ENCODE measurements at regions not wholly inside any gene's neighbourhood (a gene's known extent, or its start where the extent isn't known, plus 50 kb on each side); places are given as distances from the start of the nearest gene placed in this dataset.

DNA sequence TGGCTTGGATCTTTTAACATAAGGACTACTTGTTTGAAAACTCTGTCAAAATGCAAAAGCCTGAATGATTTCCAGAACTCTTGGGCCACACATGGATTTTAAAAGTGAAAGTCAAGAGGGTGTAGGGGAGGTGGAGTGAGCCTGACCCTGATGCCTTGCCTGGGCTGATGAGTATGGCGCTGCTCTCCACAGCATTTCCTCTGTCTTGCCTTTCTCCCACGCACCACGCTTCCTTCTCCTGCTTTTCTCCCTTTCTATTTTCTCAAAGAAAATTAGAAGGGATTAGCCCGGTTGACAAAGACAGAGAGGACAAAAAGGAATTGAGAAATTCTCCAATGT is 207.0 kb upstream of the CCDC68 start:
- no peak for DNase-seq

DNA sequence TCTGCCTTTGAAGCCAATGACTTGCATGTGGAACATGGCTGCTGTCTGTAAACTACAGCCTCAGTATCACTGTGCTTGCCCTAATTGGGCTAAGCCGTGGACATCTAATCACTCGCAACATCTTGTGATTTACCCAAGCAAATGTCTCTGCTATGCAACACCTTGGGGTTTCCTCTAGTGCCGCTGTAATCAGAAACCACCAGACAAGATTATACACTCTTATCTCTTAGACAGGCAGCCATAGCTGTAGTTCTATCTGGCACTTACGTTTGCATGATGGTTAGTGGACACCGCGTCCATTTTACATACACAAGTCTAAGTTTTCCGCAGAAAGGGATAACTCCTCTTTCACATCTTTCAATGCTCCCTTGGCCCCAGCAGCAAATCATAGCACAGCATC is 204.3 kb upstream of the CCDC68 start:
- no peak for DNase-seq

DNA sequence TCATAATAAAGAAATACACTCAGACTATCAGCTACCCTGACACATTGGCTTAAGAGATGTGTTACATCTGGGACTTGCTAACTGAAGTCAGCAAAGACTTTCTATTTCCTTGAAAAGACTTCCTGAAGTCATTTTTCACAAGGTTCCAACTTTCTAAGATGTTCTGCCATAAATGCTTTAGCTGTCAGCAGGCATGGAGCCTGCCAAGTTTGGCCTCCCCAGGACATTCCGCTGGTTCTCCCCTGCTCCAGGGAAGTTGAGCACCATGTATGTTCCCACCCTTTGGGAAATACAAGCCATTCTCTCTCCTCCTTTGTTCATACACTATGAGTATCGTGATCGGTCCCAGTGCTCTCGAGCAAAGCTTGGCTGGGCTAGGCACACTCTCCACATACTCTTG is 202.7 kb upstream of the CCDC68 start:
- DNase-seq, result no peak

DNA sequence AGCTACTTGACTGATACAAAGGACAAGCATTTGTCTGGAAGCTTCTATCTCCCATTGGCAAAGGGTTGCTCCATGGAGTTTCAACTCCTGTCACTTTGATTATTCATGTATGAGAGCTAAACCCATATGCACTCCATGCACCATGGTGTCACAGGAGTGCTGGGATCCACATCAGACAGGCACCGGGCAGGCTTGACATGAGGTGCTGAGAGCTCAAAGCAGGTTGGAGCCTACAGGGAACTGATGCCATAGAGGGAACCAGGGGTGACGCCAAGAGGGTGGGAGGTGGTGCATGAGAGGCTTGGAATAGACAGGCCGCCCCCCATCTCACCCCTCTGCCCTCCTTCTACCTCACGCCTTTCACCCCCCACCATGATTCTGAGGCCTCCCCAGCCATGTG is 199.8 kb upstream of the CCDC68 start:
- no peak for DNase-seq

DNA sequence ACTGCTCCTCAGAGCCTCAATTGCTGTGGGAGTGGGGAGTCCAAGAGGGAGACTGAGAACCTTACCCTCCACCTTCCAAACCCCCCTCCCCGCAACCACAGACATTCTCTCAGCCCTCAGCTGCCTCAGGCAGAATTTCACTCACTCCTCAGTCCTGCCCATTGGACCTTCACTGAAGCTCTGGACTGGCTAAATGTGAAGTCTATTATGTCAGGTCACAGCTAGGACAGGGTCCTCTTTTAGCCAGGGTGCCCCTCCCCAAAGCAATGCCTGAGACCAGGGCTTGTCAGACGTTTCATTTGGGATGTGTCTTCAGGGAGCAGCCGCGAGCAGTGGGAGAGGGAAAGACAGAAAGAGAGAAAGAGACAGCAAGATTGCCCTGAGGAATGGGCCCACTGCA is 199.3 kb upstream of the CCDC68 start:
- no peak for DNase-seq

DNA sequence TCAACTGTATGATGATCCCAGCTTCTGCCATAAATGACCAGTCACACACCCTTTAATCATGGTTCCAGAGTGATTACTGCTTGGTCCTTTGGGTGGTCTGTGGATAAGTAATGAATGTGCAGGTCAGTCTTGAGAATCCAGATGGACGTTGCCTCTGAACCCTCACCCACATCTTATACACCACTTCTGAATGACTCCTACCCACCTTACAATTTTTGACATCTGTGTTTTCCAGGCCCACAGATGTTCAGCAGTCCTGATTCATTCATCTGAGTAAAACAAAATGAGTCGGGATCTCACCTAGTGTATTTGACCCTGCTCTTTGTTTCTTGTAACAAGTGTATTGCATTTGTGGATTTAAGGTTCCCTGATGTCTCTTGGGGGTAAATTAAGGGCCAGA is 194.1 kb upstream of the CCDC68 start:
- DNase-seq, result no peak

DNA sequence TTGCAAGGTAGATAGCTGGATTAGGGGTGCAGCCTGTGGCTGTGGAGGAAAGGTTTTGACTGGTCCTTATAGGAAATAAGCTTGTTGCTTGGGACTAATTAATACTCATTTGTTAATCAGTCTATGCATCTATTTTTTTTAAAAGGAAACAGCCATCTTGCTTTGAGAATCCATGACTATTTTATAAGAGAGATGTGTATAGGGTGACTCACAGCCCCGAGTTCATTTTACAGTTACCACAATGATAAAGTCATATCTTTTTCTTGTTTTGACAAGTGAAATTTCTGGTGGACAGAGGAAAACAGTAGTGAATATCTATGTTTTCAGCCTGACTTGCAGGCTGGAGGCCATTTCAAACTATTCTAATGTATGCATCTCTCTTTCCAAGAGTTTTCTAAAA is 193.5 kb upstream of the CCDC68 start:
- no peak for DNase-seq

DNA sequence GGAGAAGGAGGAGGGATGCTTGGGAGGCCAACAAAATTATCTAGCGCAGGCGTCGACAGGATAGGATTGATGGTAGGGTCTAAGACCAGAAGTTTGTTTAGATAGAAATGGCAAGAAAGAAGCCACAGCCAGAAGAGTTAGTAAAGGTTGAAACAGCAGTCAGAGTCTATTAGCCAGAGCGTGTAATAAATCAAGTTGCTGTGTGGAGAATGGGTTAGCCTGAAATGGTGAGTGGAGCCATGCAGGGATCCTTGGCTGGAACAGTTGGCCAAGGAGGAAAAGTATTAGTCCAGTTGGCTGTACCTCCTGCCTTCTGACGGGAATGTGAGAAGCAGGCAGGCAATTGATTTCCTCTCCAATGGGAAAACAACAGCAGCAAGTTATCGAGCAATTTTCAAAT is 190.7 kb upstream of the CCDC68 start:
- DNase-seq, result no peak

DNA sequence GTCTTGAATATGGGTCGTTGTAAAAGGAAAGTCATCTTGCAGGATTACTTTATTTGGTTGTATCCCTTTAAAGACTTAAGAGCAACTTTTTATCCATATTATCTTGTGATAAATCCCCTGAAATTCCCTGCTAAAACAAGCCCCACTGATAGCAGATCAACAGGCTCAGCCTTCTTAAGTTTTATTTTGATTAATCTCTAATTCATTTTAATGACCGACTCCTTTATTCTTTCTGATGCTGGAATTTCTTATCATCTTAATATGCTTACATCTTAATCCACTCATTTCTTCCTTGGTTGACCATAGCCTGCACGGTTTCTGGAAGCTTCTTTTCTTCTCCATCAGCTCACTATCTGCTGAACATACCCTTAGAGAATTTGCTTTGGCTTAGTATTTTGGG is 188.5 kb upstream of the CCDC68 start:
- DNase-seq, result no peak

DNA sequence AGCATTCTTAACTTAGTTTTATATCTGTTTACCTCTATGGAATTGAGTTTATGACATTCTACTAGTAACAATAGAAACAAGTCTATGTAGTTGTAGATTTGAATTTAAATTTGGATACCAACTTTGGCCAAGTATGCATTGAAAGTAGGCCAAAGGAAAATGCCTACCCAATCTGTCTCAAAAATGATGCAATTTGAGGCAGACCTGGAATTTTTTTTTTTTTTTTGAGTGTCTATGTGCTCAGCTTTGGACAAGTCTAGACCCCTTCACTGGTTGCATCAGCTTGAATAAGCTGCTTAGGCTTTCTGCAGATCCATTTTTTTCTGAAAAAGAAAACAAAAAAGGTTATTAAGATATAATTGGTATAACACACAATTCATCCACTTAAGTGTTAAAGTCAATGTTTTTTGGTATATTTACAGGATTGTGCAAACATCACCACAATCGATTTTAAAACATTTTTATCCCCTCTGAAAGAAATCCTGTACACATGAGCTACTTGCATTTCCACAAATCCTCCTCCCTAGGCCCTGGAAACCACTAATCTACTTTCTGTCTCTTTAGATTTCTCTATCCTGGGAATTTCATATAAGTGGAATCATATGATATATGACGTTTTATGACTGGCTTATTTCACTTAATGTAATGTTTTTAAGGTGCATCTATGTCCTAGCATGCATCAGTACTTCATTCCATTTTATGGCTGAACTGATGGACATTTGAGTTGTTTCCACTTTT is 185.1 kb upstream of the CCDC68 start:
- no peak for DNase-seq

DNA sequence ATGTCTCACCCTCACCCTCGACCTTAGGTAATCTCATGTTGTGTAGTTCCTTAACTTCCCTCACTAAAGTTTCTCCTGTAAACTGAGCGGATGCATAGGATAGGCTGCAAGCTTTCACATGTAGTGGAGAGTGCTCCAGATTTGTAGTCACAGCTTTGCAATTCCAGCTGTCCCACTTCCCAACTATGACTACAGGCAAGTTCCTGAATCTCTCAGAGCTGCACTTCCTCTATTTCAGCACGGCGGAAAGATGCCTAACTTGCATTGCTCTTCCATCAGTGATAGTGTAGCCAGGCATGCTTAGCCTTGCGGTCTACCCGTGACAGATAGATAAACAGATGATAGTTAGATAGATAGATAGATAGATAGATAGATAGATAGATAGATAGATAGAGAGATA is 183.1 kb upstream of the CCDC68 start:
- DNase-seq, result no peak

DNA sequence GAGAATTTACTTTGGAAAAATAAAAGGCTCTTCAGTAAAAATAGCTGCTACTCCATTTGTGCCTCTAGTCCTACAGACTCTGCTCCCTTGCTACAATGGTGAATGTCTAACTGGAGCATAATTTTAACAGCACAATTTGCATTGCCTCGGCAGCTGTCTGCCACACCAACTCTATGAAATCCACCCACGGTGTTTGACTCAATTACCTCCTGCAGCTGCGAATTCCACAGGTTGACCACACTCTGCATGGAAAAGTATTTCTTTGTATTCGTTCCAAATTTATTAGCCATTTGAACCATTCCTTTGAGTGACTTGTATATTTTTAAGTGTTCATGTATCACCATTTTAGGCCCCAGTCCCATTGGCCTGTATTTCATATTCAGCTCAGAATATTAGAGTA is 182.1 kb upstream of the CCDC68 start:
- no peak for DNase-seq

DNA sequence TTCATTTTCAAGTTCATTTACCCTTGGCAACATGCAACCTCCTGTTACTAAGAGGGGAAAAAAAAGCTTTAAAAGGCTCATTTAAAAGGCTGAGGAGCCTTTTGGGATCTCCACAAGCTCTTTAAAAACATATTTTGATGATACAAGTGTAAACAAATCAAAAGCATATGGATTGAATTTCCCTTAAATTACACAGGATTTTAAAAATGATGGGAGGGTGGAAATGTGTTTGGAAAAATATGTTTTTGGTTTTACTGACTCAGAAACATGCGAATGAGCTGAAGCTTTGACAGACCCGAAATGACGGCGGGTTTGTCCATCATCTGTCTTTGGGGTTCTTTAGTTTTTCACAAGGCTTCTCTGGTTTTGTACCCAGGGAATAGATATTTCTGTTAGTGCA is 180.6 kb upstream of the CCDC68 start:
- no peak for DNase-seq

DNA sequence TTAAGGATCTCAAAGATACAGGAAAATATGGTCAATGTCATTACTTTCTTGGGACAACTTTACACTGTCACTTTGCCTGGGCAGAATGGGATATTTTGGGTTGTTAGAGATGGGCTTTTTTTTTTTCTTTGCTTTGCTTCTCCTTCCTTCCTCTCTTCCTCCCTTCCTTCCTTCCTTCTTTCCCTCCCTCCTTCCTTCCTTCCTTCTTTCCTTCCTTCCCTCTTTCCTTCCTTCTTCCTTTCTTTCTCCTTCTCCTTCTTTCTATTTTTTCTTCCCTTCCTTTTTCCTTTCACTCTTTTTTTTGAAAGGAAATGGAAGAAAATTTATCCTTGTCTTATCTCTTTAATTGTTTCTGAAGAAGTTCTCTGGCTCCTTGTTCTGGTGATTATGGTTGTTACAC is 180.0 kb upstream of the CCDC68 start:
- no peak for DNase-seq

DNA sequence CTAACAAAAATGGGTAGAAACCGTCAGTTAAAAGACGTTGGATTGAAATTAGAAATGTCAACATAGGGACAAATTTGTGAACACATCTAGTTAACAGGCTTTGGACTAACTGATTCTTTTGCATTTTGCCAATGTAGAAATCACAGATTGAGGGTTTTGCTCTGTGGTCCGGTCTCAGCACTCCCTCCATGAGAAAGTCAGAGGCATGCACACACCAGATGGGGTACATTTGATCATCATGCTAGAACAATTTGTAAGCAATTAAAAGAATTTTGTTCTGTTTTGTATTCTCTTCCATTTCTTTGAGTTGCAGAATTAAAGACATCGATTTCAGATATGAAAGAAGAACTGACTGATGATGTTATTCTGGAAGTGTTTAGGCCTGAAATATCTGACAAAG is 179.1 kb upstream of the CCDC68 start:
- no peak for DNase-seq

DNA sequence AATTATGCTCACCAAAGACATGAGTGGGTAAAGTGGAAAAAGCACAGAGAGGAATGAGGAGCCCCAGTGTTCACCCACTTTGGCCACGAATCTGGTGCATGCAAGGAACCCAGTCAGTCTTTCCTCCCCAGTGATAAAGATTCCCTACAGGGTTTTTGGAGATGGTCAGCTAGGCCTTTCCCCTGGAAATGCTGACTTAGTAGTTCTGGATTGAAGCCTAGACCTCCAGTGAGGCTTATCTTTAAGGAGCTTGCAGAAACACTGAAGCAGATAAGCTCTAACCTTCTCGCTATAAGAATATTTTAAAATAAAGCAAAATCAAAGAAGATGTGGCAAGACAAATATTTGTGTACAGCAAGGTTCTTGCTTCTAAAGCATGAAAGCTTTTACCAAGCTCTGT is 178.3 kb upstream of the CCDC68 start:
- no peak for DNase-seq

DNA sequence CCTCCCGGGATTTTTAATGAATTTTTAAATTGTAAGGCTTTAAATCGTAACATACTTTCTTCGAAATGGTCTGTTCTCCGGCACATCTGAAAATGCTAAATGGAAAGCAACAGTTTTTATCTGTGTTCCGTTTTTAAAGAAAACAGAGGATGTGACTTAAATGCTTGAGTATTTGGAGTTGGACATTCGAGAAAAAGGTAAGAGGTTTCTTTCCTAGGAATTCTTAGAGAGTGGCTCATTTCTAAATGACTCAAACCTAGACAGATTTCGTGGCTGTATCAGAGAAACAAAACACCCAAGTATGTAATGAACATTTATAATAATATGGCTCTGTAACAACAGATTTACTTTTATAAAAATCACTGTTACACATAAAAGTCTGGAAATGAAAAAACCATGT is 177.6 kb upstream of the CCDC68 start:
- no peak for DNase-seq

DNA sequence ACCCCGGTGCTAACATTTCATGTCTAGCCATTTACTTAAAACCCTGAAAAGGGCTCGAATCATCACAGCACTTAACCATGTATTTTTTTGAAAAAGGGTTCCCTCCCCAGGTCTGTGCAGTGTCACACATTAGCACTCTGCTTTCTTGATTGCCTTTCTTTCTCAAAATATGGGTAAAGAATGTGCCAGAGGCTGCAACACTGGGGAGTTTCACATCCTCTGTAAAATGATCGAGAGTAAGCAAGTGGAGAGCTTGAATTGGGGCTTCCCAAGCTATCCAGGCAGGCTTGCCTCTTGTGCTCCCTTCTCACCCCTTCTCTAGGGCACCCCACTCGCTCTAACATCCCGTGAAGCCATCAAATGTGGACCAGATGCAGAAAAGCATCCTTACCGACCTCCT is 177.0 kb upstream of the CCDC68 start:
- no peak for DNase-seq

DNA sequence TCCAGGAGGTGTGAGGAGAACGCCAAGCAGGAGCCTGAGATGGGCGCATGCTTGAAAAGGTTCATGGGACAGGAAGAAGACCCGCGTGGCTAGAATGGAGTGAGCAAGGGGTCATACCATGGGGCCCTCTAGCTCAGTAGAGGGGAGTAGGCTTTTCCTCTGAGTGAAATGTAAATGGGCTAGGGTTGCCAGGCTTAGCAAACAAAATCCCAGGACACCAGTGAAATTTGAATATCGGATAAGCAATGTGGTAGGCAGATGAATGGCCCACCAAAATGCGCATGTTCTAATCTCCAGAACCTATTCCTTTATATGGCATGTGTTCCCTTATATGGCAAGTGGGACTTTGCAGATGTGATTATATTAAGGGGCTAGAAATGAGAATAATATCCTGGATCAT is 174.1 kb upstream of the CCDC68 start:
- DNase-seq, result no peak

DNA sequence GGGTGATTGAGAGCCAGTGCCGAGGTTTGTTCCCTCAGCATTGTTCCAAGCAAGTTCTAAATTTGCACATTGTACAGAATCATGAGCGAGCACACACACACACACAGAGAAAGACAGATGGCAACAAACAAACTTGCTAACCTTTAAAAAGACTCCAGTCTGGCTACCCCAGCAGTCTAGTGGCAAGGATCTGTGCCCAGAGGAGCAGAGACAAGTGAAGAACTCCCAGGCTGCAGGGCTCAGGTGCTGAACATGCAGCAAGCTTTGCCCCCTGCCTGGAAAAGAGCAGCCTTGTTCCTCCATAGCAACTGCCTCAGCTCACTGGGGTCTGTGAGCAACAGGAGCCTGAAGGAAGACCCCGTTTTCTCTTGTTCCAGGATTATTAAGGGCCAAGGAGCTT is 169.2 kb upstream of the CCDC68 start:
- DNase-seq, result no peak

DNA sequence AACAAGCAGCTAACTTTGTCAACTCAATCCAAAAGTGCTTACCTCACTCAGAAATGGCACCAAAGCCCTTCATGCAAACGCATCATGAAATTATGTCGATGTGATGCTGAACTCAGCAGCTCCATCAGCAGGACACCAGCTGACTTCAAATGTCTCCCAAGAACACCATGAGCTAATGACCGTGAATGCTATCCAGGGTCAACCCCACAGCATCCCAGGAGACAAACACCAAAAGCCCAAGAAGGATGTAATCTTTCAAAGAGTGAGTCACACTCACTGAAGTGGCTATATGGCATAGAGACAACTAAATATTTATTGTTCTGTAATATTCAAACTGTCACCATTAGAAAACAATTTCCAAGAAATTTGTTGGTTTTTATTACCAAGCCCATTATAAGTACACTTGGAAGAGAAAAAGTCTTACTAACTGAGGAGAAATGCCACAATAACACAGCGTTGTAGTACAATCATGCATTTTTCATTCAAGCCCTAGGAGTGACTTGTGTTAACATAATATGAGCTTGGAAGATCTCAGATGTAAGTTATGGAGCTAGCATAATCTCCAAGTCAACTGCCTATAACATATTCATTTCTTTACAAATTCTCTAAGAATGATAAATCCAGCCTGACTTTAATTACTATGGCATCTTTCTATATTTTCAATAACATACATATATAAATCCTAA is 165.0 kb upstream of the CCDC68 start:
- no peak for DNase-seq

DNA sequence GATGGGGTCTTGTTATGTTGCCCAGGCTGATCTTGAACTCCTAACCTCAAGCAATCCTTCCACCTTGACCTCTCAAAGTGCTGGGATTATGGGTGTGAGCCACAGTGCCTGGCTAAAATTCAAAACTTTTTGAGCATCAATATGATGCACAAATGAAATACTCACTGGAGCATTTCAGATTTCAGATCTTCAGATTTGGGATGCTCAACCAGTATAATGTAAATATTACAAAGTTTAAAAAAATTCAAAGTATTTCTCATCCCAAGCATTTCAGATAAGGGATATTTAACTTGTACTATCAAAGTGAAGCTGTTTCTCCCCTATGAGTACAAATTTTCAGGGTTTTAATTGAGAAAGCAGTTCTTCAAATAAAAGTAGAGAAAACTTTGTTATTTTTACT is 164.1 kb upstream of the CCDC68 start:
- no peak for DNase-seq

DNA sequence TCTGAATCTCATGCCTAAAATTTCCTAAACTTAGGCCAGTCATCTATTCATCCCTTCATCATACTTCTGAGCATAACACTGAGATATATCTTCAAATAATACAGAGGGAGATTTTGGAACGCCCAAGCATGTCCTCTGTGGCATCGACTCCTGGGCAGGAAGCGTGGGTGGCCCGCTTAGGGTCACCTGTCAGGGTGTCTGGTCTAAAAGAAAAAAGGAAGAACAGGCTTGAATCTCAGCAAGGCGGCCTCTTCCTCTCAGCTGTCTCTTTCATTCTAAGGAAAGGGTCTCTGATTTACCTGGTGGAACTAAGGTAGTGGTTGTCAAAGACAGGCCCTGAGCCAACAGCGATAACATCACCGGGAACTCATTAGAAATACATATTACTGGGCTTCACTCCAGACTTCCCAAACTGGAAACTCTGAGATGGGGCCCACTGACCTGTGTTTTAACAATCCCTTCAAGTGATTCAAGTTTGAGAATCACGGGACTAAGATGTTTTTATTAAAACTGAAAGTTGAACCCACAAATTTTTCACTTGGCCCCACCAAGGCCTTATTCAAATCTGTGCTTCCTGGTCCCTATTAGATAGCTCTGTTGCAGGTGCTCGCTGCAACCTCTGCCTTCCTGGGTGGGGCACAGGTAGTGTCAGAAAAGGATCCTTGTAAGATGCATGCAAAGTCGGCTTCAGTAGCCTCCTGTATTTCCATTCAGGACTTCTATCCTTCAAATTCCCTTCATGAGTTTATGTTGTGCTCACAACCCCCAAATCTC is 162.3 kb upstream of the CCDC68 start:
- no peak for DNase-seq

DNA sequence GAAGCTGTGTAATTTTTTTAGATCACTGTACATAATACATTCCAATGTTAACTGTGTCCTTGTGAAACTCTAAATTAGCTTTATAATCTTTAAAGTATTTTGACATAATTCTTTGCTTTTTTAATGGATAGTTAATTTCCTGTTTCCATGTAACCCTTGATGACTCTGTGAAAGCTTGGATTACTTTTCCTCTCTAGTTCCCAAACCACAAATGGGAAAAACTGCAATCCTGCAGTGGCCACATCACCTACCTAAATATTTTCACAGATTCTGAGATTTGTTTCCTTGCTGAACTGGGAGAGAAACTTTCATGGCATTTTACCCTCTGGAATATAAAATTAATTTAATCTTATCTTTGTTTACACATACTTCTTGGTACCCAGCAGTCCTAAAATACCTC is 161.6 kb upstream of the CCDC68 start:
- no peak for DNase-seq
